Mucosa of rectum (tissue), 2 donors: ENCODE measurements at regions not wholly inside any gene's neighbourhood (a gene's known extent, or its start where the extent isn't known, plus 50 kb on each side); places are given as distances from the start of the nearest gene placed in this dataset.
"Not testable (repeated sequence)": the region's sequence is repeated elsewhere in the genome, so short reads cannot be mapped to it uniquely, and the experiment has no call there.

Experiments
- H3K27ac ChIP-seq, 2 donors: one replicate each; pipeline ENCODE4 v1.7.0; 2013; ENCODE audit warnings: inconsistent platforms in 2 of 2, low read depth in 2 of 2, low read length in 2 of 2
- H3K27me3 ChIP-seq, 2 donors: one replicate each; pipeline ENCODE4 v1.7.0; 2013; ENCODE audit warnings: low read length in 2 of 2; ENCODE audit not compliant: control insufficient read depth in 2 of 2, insufficient read depth in 2 of 2
- H3K36me3 ChIP-seq, 2 donors: one replicate each; pipeline ENCODE4 v1.7.0; 2013; ENCODE audit warnings: low read length in 2 of 2; ENCODE audit not compliant: control insufficient read depth in 2 of 2, insufficient read depth in 2 of 2
- H3K4me1 ChIP-seq, 2 donors: one replicate each; pipeline ENCODE4 v1.7.0; 2013; ENCODE audit warnings: low read length in 2 of 2, mild to moderate bottlenecking in 1 of 2; ENCODE audit not compliant: control insufficient read depth in 2 of 2, insufficient read depth in 2 of 2
- H3K4me3 ChIP-seq, 2 donors: one replicate each; pipeline ENCODE4 v1.7.0; 2013; ENCODE audit warnings: low read length in 2 of 2
- H3K9ac ChIP-seq, 2 donors: one replicate each; pipeline ENCODE4 v1.7.0; 2013; ENCODE audit warnings: low read length in 2 of 2, low read depth in 1 of 2, mild to moderate bottlenecking in 1 of 2
- H3K9me3 ChIP-seq, 2 donors: one replicate each; pipeline ENCODE4 v1.7.0; 2013; ENCODE audit warnings: low read length in 2 of 2; ENCODE audit not compliant: control insufficient read depth in 2 of 2
- donor health status: healthy.
- donor health status: Normal muscosa, but diverticular disease.

DNA sequence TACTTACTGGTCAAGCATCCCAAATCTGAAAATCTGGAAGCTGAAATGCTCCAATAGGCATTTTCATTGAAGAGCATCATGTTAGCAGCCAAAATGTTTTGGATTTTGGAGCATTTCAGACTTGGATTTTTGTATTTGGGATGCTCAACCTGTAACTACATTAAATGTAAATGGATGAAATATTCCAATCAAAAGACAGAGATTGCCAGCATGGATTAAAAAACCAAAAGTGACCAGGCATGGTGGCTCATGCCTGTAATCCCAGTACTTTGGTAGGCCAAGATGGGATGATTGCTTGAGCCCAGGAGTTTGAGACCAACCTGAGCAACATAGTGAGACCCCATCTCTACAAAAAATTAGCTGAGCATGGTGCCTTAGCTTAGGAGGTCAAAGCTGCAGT is 110.3 kb downstream of the URB2 start:
- no peaks in the 10 kb centered on the region for H3K27me3 ChIP-seq
- H3K9ac ChIP-seq, result no peak overlapping the region
- H3K27ac ChIP-seq, result no peak overlapping the region
- no peaks in the 10 kb centered on the region for H3K4me1 ChIP-seq
- no peaks in the 10 kb centered on the region for H3K36me3 ChIP-seq
- no peak overlapping the region for H3K4me3 ChIP-seq
- no peaks in the 10 kb centered on the region for H3K9me3 ChIP-seq

DNA sequence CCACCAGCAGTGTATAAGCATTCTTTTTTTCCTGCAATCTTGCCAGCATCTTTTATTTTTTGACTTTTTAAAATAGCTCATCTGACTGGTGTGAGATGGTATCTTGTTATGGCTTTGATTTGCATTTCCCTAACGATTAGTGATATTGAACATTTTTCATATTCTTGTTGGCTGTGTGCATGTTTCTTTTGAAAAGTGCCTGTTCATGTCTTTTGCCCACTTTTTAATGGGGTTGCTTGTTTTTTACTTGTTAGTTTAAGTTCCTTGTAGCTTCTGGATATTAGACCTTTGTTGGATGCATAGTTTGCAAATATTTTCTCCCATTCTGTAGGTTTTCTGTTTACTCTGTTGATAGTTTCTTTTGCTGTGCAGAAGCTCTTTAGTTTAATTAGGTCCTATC is 116.6 kb downstream of the URB2 start:
- H3K4me3 ChIP-seq, H3K9ac ChIP-seq, H3K9me3 ChIP-seq, H3K36me3 ChIP-seq, H3K27me3 ChIP-seq, H3K27ac ChIP-seq, H3K4me1 ChIP-seq: not testable (repeated sequence)

GRCh38 chr1:229749992-229750391 is 123.9 kb downstream of the URB2 start:
- Histone ChIP-seq H3K4me1 (peaks cover 6 to 9% of the 10 kb centered on the region in 2 donors), H3K27me3 (no peaks in the 10 kb centered on the region), H3K9me3 (no peaks in the 10 kb centered on the region), H3K27ac (no peak overlapping the region), H3K4me3 (no peak overlapping the region), H3K36me3 (no peaks in the 10 kb centered on the region), H3K9ac (no peak overlapping the region)

- peaks cover 6 to 9% of the 10 kb centered on the region in 2 donors for H3K4me1 ChIP-seq
- H3K9me3 ChIP-seq, result no peaks in the 10 kb centered on the region
- H3K36me3 ChIP-seq, result no peaks in the 10 kb centered on the region
- H3K27me3 ChIP-seq, result no peaks in the 10 kb centered on the region
- H3K4me3 ChIP-seq, result no peak overlapping the region
- H3K27ac ChIP-seq, result no peak overlapping the region
- H3K9ac ChIP-seq, result no peak overlapping the region
These were observed 125.6 kb downstream of the URB2 start for GRCh38 chr1:229751610-229752009.

DNA sequence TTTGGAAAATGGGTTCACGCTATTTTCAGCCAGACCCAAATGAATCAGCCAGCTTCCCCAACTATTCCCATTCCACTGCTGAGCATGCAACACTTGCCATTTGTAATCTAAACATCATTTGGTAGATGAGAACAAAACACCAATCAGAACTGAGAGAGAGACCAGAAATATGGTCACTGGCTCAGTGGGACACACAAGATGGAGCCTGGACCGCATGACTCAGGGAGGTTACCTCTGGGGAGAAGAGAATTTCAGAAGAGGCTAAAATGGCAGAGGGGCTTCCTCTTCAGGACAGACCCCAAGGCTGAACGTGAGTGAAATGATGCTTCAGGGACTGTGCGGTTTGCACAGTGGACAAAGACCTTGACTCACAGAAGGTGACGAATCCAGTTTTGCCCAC is 126.6 kb downstream of the URB2 start:
- no peak overlapping the region for H3K4me3 ChIP-seq
- no peaks in the 10 kb centered on the region for H3K9me3 ChIP-seq
- no peaks in the 10 kb centered on the region for H3K27me3 ChIP-seq
- peaks cover 6 to 9% of the 10 kb centered on the region in 2 donors for H3K4me1 ChIP-seq
- no peak overlapping the region for H3K27ac ChIP-seq
- no peaks in the 10 kb centered on the region for H3K36me3 ChIP-seq
- H3K9ac ChIP-seq, result no peak overlapping the region

GRCh38 chr1:229753764-229754551 is 127.9 kb downstream of the URB2 start:
- Histone ChIP-seq H3K27ac (peak overlapping the region in 1 of 2 donors; percentile 59), H3K9me3 (no peaks in the 10 kb centered on the region), H3K4me3 (peak overlapping the region; percentile 6 to 37), H3K4me1 (peaks cover 6 to 9% of the 10 kb centered on the region in 2 donors), H3K27me3 (no peaks in the 10 kb centered on the region), H3K36me3 (no peaks in the 10 kb centered on the region), H3K9ac (peak overlapping the region in 1 of 2 donors; percentile 8)

DNA sequence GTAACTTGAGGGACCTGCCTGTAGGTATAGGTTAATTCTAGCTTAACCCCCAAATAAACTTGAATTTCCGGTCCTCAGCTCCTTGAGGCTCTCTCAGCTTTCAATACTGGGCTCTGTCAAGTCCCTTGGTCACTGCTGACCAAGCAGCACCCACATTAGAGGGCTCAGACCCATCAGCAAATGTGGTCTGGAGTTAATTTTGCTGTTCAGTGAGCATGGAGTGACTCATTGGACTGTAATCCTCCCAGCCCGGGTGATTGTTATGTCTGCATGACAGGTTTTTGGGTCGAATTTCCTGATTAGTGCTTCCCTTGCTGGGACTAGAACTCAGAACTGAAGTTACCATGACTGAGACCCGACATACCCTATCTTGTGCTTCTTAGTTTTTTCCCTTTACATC is 130.6 kb downstream of the URB2 start:
- no peaks in the 10 kb centered on the region for H3K9me3 ChIP-seq
- H3K36me3 ChIP-seq, result no peaks in the 10 kb centered on the region
- peaks cover 6 to 9% of the 10 kb centered on the region in 2 donors for H3K4me1 ChIP-seq
- H3K9ac ChIP-seq, result no peak overlapping the region
- no peak overlapping the region for H3K4me3 ChIP-seq
- H3K27ac ChIP-seq, result no peak overlapping the region
- H3K27me3 ChIP-seq, result no peaks in the 10 kb centered on the region

GRCh38 chr1:229757226-229757625 is 131.2 kb downstream of the URB2 start:
- Histone ChIP-seq H3K27ac (no peak overlapping the region), H3K36me3 (no peaks in the 10 kb centered on the region), H3K4me3 (no peak overlapping the region), H3K4me1 (peaks cover 6 to 9% of the 10 kb centered on the region in 2 donors), H3K27me3 (no peaks in the 10 kb centered on the region), H3K9me3 (no peaks in the 10 kb centered on the region), H3K9ac (no peak overlapping the region)

DNA sequence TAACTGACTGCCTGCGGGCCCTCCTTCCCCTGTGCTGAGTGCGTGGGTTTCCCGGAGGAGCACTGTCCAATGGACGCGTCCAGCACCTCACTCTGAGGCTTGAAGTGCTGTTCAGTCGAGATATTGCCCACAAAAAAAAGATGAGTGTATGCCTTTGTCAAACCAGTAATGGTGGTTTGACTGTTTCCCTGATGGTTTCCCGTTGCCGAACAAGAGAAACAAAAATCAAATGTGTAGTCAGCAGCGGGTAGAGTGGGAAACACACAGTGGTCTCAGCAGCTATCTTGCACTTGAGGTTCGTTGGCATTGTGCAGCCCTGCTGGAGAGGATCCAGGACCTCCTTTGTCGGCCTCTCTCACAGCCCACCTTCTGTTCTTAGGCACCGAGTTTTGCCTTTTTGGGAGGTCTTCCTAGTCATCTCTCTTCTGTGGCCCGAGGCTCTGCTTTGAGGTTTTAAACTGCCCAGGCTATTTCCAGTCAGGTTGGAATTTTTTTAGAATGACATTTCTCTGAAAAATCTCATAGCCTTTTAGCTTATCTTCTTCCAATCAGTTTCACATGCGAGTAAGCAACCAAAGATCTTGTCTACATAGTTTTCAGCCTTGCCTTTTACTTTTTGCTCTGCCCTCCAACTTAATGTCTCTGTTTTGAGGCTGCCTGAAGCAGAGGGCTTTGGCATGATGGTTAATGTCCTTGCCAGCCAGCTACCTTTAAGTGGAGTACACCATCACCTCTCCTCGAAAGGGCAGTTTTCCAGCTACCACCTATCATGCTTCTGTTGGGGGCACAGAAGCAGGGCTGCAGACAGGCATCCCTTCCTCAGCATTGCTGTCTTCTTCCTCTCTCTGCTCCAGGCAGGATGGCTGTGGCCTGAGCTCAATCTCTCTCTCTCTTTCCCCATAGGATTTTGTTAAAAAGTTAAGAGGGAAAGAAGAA is 132.3 kb downstream of the URB2 start:
- Histone ChIP-seq H3K4me1 (peaks cover 6 to 8% of the 10 kb centered on the region in 2 donors), H3K9ac (no peak overlapping the region), H3K9me3 (no peaks in the 10 kb centered on the region), H3K27ac (no peak overlapping the region), H3K27me3 (no peaks in the 10 kb centered on the region), H3K4me3 (no peak overlapping the region), H3K36me3 (no peaks in the 10 kb centered on the region)

DNA sequence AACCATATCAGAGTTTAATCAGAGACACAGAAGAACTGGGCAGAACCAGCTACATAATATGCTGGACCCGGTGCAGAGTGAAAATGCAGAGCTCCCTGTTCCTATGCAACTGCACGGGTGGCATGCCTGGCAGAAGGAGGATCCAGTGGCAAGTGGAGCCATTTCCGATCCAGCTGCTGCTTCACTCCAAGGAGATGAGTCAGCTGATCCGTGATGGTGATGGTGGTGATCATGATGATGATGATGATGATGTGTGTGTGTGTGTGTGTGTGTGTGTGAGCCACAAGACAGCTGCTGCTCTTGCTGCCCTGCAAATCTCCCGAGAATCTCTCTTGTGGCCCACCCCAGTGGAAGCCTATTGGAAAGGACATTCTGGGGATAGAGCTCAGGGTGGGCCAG is 133.0 kb downstream of the URB2 start:
- no peak overlapping the region for H3K27ac ChIP-seq
- peaks cover 2 to 4% of the 10 kb centered on the region in 2 donors for H3K4me1 ChIP-seq
- H3K36me3 ChIP-seq, result no peaks in the 10 kb centered on the region
- H3K27me3 ChIP-seq, result no peaks in the 10 kb centered on the region
- no peak overlapping the region for H3K9ac ChIP-seq
- no peak overlapping the region for H3K4me3 ChIP-seq
- no peaks in the 10 kb centered on the region for H3K9me3 ChIP-seq
